ENCODE measurements at regions not wholly inside any gene's neighbourhood (a gene's known extent, or its start where the extent isn't known, plus 50 kb on each side); places are given as distances from the start of the nearest gene placed in this dataset.
"Not testable (repeated sequence)": the region's sequence is repeated elsewhere in the genome, so short reads cannot be mapped to it uniquely, and the experiment has no call there.

- DNase-seq (ENCODE audit: low spot score) (no peak), FAIRE-seq (no peak)
These were observed 155.5 kb downstream of the MTX2 start for GRCh38 chr2:176424746-176425145.

- FAIRE-seq (no peak), DNase-seq (ENCODE audit: low spot score) (no peak)
These were observed 158.3 kb downstream of the MTX2 start for GRCh38 chr2:176427549-176427948.

- DNase-seq (ENCODE audit: low spot score); FAIRE-seq: not testable (repeated sequence)
These were observed 159.8 kb downstream of the MTX2 start for GRCh38 chr2:176428944-176429469.

GRCh38 chr2:176432434-176432833 is 163.2 kb downstream of the MTX2 start:
- no peak for FAIRE-seq
- no peak for DNase-seq (ENCODE audit: low spot score)

GRCh38 chr2:176435729-176436128 is 166.5 kb downstream of the MTX2 start:
- DNase-seq (ENCODE audit: low spot score) (no peak), FAIRE-seq (no peak)

- DNase-seq (ENCODE audit: low spot score) (no peak), FAIRE-seq (no peak)
These were observed 174.7 kb downstream of the MTX2 start for GRCh38 chr2:176443946-176444345.

GRCh38 chr2:176445956-176446355 is 176.7 kb downstream of the MTX2 start:
- no peak for FAIRE-seq
- DNase-seq (ENCODE audit: low spot score) = no peak

- DNase-seq (ENCODE audit: low spot score) = no peak
- no peak for FAIRE-seq
These were observed 177.6 kb downstream of the MTX2 start for GRCh38 chr2:176446718-176447414.

- FAIRE-seq (no peak), DNase-seq (ENCODE audit: low spot score) (no peak)
These were observed 178.4 kb downstream of the MTX2 start for GRCh38 chr2:176447616-176448015.

- DNase-seq (ENCODE audit: low spot score) (no peak), FAIRE-seq (no peak)
These were observed 180.6 kb downstream of the MTX2 start for GRCh38 chr2:176449852-176450251.

- DNase-seq (ENCODE audit: low spot score) = no peak
- no peak for FAIRE-seq
These were observed 184.5 kb downstream of the MTX2 start for GRCh38 chr2:176453784-176454183.

- FAIRE-seq = no peak
These were observed 185.9 kb downstream of the MTX2 start for GRCh38 chr2:176454893-176455815.

GRCh38 chr2:176455816-176456291 is 186.6 kb downstream of the MTX2 start:
- FAIRE-seq = no peak

More at GRCh38 chr2:176454893-176455815, 185.9 kb downstream of the MTX2 start:
- DNase-seq (ENCODE audit: low spot score) = peak; percentile 73

GRCh38 chr2:176457481-176457880 is 188.2 kb downstream of the MTX2 start:
- DNase-seq (ENCODE audit: low spot score) (no peak), FAIRE-seq (no peak)

More at GRCh38 chr2:176455816-176456291, 186.6 kb downstream of the MTX2 start:
- peak; percentile 22 for DNase-seq (ENCODE audit: low spot score)

- FAIRE-seq = no peak
- DNase-seq (ENCODE audit: low spot score) = no peak
These were observed 192.0 kb downstream of the MTX2 start for GRCh38 chr2:176461098-176461808.

GRCh38 chr2:176461809-176462670 is 192.8 kb downstream of the MTX2 start:
- DNase-seq (ENCODE audit: low spot score) (no peak), FAIRE-seq (no peak)

GRCh38 chr2:176463546-176463945 is 194.3 kb downstream of the MTX2 start:
- no peak for DNase-seq (ENCODE audit: low spot score)
- FAIRE-seq = no peak

- FAIRE-seq (no peak), DNase-seq (ENCODE audit: low spot score) (no peak)
These were observed 195.8 kb downstream of the MTX2 start for GRCh38 chr2:176464886-176465564.

- DNase-seq (ENCODE audit: low spot score) = no peak
These were observed 197.7 kb downstream of the MTX2 start for GRCh38 chr2:176466918-176467452.

More at GRCh38 chr2:176466918-176467452, 197.7 kb downstream of the MTX2 start:
- FAIRE-seq = no peak

Data from urothelium cell line (cell line).